BE2C (cell line): ENCODE measurements at regions not wholly inside any gene's neighbourhood (a gene's known extent, or its start where the extent isn't known, plus 50 kb on each side); places are given as distances from the start of the nearest gene placed in this dataset.

Experiments used
- DNase-seq: peaks from one replicate; pipeline ENCODE4 v3.0.0-alpha.2; 2020
- H3K27me3 ChIP-seq: fragments of 250-450 bp; sonication (Bioruptor Pico); 2 replicates; pipeline ENCODE4 v1.5.1; 2020; ENCODE audit warnings: mild to moderate bottlenecking
- H3K36me3 ChIP-seq: fragments of 250-450 bp; sonication (Bioruptor Pico); 2 replicates; pipeline ENCODE4 v1.5.1; 2020; ENCODE audit warnings: mild to moderate bottlenecking
- H3K4me1 ChIP-seq: fragments of 250-450 bp; sonication (Bioruptor Pico); 2 replicates; pipeline ENCODE4 v1.5.1; 2020
- H3K4me3 ChIP-seq: 2 replicates; pipeline ENCODE4 v1.5.1; 2011; ENCODE audit warnings: low read depth, low read length
- H3K9me3 ChIP-seq: fragments of 250-450 bp; sonication (Bioruptor Pico); 2 replicates; pipeline ENCODE4 v1.5.1; 2020
- CTCF ChIP-seq: IDR thresholded peaks from 2 replicates; pipeline ENCODE4 v1.5.1; 2012; ENCODE audit warnings: mild to moderate bottlenecking, low read depth, low read length

GRCh38 chr3:168808596-168808995, 712.9 kb upstream of the GOLIM4 start:
- Histone ChIP-seq H3K36me3 (no peaks in the 10 kb centered on the region), H3K27me3 (no peaks in the 10 kb centered on the region), H3K4me3 (no peak overlapping the region), H3K9me3 (no peaks in the 10 kb centered on the region), H3K4me1 (no peaks in the 10 kb centered on the region)
- no peak for TF ChIP-seq CTCF
- DNase-seq: no peak

- Histone ChIP-seq H3K27me3 (no peaks in the 10 kb centered on the region), H3K9me3 (no peaks in the 10 kb centered on the region), H3K4me1 (no peaks in the 10 kb centered on the region), H3K4me3 (no peak overlapping the region), H3K36me3 (no peaks in the 10 kb centered on the region)
- no peak for TF ChIP-seq CTCF
- no peak for DNase-seq
These were observed 711.7 kb upstream of the GOLIM4 start for GRCh38 chr3:168807448-168807847.

GRCh38 chr3:168806871-168807270, 711.1 kb upstream of the GOLIM4 start:
- Histone ChIP-seq H3K4me1 (no peaks in the 10 kb centered on the region), H3K9me3 (no peaks in the 10 kb centered on the region), H3K4me3 (no peak overlapping the region), H3K36me3 (no peaks in the 10 kb centered on the region), H3K27me3 (no peaks in the 10 kb centered on the region)
- no peak for TF ChIP-seq CTCF
- no peak for DNase-seq

- H3K4me3 ChIP-seq: no peak overlapping the region
- no peaks in the 10 kb centered on the region for H3K36me3 ChIP-seq
- no peaks in the 10 kb centered on the region for H3K4me1 ChIP-seq
- no peak for DNase-seq
- H3K9me3 ChIP-seq: no peaks in the 10 kb centered on the region
- no peak for TF ChIP-seq CTCF
- H3K27me3 ChIP-seq: no peaks in the 10 kb centered on the region
These were observed 707.8 kb upstream of the GOLIM4 start for GRCh38 chr3:168803536-168803935.

GRCh38 chr3:168802766-168803165, 707.0 kb upstream of the GOLIM4 start:
- DNase-seq: no peak
- Histone ChIP-seq H3K9me3 (no peaks in the 10 kb centered on the region), H3K4me3 (no peak overlapping the region), H3K4me1 (no peaks in the 10 kb centered on the region), H3K36me3 (no peaks in the 10 kb centered on the region), H3K27me3 (no peaks in the 10 kb centered on the region)
- no peak for TF ChIP-seq CTCF

- H3K27me3 ChIP-seq: no peaks in the 10 kb centered on the region
- H3K4me1 ChIP-seq: no peaks in the 10 kb centered on the region
- H3K36me3 ChIP-seq: no peaks in the 10 kb centered on the region
- no peak for DNase-seq
- TF ChIP-seq CTCF: no peak
- no peaks in the 10 kb centered on the region for H3K9me3 ChIP-seq
- H3K4me3 ChIP-seq: no peak overlapping the region
These were observed 706.1 kb upstream of the GOLIM4 start for GRCh38 chr3:168801794-168802193.
